ENCODE measurements at regions not wholly inside any gene's neighbourhood (a gene's known extent, or its start where the extent isn't known, plus 50 kb on each side); places are given as distances from the start of the nearest gene placed in this dataset.

- H3K4me3 ChIP-seq (ENCODE audit: low read length), result no peak overlapping the region
- DNase-seq (ENCODE audit: low read depth, low spot score), result no peak
These were observed 687.7 kb upstream of the POU3F2 start for GRCh38 chr6:98146656-98147055.

GRCh38 chr6:98156580-98156979, 677.8 kb upstream of the POU3F2 start:
- no peak overlapping the region for H3K4me3 ChIP-seq (ENCODE audit: low read length)
- DNase-seq (ENCODE audit: low read depth, low spot score), result no peak

GRCh38 chr6:98179606-98180005, 654.8 kb upstream of the POU3F2 start:
- DNase-seq (ENCODE audit: low read depth, low spot score), result no peak
- H3K4me3 ChIP-seq (ENCODE audit: low read length), result no peak overlapping the region

- no peak overlapping the region for H3K4me3 ChIP-seq (ENCODE audit: low read length)
- no peak for DNase-seq (ENCODE audit: low read depth, low spot score)
These were observed 634.3 kb upstream of the POU3F2 start for GRCh38 chr6:98200084-98200483.

GRCh38 chr6:98203170-98203806, 631.1 kb upstream of the POU3F2 start:
- peak; percentile 16 for DNase-seq (ENCODE audit: low read depth, low spot score)
- no peak overlapping the region for H3K4me3 ChIP-seq (ENCODE audit: low read length)

GRCh38 chr6:98212468-98212867, 621.9 kb upstream of the POU3F2 start:
- DNase-seq (ENCODE audit: low read depth, low spot score), result no peak
- H3K4me3 ChIP-seq (ENCODE audit: low read length), result no peak overlapping the region

- no peak overlapping the region for H3K4me3 ChIP-seq (ENCODE audit: low read length)
- DNase-seq (ENCODE audit: low read depth, low spot score), result no peak
These were observed 618.8 kb upstream of the POU3F2 start for GRCh38 chr6:98215531-98215930.

- no peak overlapping the region for H3K4me3 ChIP-seq (ENCODE audit: low read length)
- no peak for DNase-seq (ENCODE audit: low read depth, low spot score)
These were observed 604.1 kb upstream of the POU3F2 start for GRCh38 chr6:98230250-98230649.

- DNase-seq (ENCODE audit: low read depth, low spot score), result no peak
- no peak overlapping the region for H3K4me3 ChIP-seq (ENCODE audit: low read length)
These were observed 595.3 kb upstream of the POU3F2 start for GRCh38 chr6:98239057-98239456.

GRCh38 chr6:98241630-98242029, 592.7 kb upstream of the POU3F2 start:
- no peak overlapping the region for H3K4me3 ChIP-seq (ENCODE audit: low read length)
- DNase-seq (ENCODE audit: low read depth, low spot score), result no peak

- no peak for DNase-seq (ENCODE audit: low read depth, low spot score)
- H3K4me3 ChIP-seq (ENCODE audit: low read length), result no peak overlapping the region
These were observed 579.8 kb upstream of the POU3F2 start for GRCh38 chr6:98254624-98255023.

- DNase-seq (ENCODE audit: low read depth, low spot score), result no peak
These were observed 574.0 kb upstream of the POU3F2 start for GRCh38 chr6:98260382-98260781.

GRCh38 chr6:98272060-98272459, 562.3 kb upstream of the POU3F2 start:
- DNase-seq (ENCODE audit: low read depth, low spot score), result no peak
- H3K4me3 ChIP-seq (ENCODE audit: low read length), result no peak overlapping the region

More at GRCh38 chr6:98260382-98260781, 574.0 kb upstream of the POU3F2 start:
- H3K4me3 ChIP-seq (ENCODE audit: low read length), result no peak overlapping the region

GRCh38 chr6:98274691-98275090, 559.7 kb upstream of the POU3F2 start:
- H3K4me3 ChIP-seq (ENCODE audit: low read length), result no peak overlapping the region
- no peak for DNase-seq (ENCODE audit: low read depth, low spot score)

- H3K4me3 ChIP-seq (ENCODE audit: low read length), result no peak overlapping the region
- DNase-seq (ENCODE audit: low read depth, low spot score), result no peak
These were observed 553.9 kb upstream of the POU3F2 start for GRCh38 chr6:98280492-98280891.

- no peak overlapping the region for H3K4me3 ChIP-seq (ENCODE audit: low read length)
- DNase-seq (ENCODE audit: low read depth, low spot score), result no peak
These were observed 547.8 kb upstream of the POU3F2 start for GRCh38 chr6:98286620-98287019.

- no peak for DNase-seq (ENCODE audit: low read depth, low spot score)
- H3K4me3 ChIP-seq (ENCODE audit: low read length), result no peak overlapping the region
These were observed 546.5 kb upstream of the POU3F2 start for GRCh38 chr6:98287876-98288275.

- no peak for DNase-seq (ENCODE audit: low read depth, low spot score)
- H3K4me3 ChIP-seq (ENCODE audit: low read length), result no peak overlapping the region
These were observed 541.6 kb upstream of the POU3F2 start for GRCh38 chr6:98292810-98293209.

GRCh38 chr6:98295515-98296175, 538.7 kb upstream of the POU3F2 start:
- no peak overlapping the region for H3K4me3 ChIP-seq (ENCODE audit: low read length)
- DNase-seq (ENCODE audit: low read depth, low spot score), result no peak

- no peak for DNase-seq (ENCODE audit: low read depth, low spot score)
These were observed 525.8 kb upstream of the POU3F2 start for GRCh38 chr6:98308564-98308963.

GRCh38 chr6:98310443-98310842, 523.9 kb upstream of the POU3F2 start:
- no peak for DNase-seq (ENCODE audit: low read depth, low spot score)
- no peak overlapping the region for H3K4me3 ChIP-seq (ENCODE audit: low read length)

More at GRCh38 chr6:98308564-98308963, 525.8 kb upstream of the POU3F2 start:
- no peak overlapping the region for H3K4me3 ChIP-seq (ENCODE audit: low read length)

All from Jurkat, Clone E6-1 (cell line).